ENCODE measurements at regions not wholly inside any gene's neighbourhood (a gene's known extent, or its start where the extent isn't known, plus 50 kb on each side); places are given as distances from the start of the nearest gene placed in this dataset.
"Not testable (repeated sequence)": the region's sequence is repeated elsewhere in the genome, so short reads cannot be mapped to it uniquely, and the experiment has no call there.

DNA sequence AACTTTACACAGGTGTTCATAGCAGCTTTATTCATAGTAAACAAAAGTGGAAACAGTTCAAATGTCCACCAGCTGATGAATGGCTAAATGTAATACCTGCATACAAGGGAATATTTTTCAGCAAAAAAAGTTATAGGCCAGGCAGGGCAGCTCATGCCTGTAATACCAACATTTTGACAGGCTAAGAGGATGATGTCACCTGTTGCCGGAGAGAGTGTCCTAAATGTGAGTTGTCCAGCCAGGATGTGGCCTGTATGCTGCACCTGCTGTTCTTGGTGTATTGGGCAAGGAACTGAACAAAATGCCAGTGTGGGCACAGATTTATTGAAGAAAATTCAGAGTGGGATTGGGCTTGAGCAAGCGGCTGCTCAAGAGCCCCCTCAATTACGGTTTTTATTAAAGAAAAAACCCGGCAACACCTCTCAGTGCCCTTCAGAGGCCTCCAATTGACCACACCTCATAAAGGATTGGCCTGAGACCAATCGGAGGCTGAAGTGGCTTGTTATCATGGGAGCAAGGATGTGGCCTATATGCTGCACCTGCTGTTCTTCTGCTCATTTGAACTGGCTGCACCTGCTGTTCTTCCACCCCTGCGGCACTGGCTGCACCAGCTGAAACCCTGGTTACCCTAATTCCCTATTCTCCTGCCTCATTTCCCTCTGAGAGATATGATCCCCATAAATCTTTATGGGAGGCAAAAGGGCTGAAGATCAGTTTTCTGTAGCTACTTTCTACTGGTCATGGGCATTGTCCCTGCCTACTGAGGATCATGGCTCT is 129.8 kb downstream of the GPCPD1 start:
- Histone ChIP-seq H4K20me1 (ENCODE audit: control insufficient read depth, insufficient read depth, low read depth, low read length) (no peaks in the 10 kb centered on the region), H3K27ac (ENCODE audit: low read depth, low read length) (no peak overlapping the region), H3K4me3 (ENCODE audit: low read length) (no peak overlapping the region), H3K4me2 (ENCODE audit: low read length) (no peak overlapping the region), H3F3A (ENCODE audit: control insufficient read depth, insufficient read depth) (no peaks in the 10 kb centered on the region), H3K9me2 (replicated peaks; ENCODE audit: control insufficient read depth, low read length) (no peaks in the 10 kb centered on the region), H3K36me3 (ENCODE audit: control insufficient read depth, low read length) (no peaks in the 10 kb centered on the region), H3K9me3 (ENCODE audit: control insufficient read depth, insufficient read depth, low read length) (no peaks in the 10 kb centered on the region), H3K27me3 (ENCODE audit: control insufficient read depth, low read length) (peaks cover 29% of the 10 kb centered on the region), H3K4me1 (ENCODE audit: control insufficient read depth, low read length) (no peaks in the 10 kb centered on the region), H3K79me2 (ENCODE audit: control insufficient read depth, low read length) (no peaks in the 10 kb centered on the region)
- TF ChIP-seq, protein P1, sequence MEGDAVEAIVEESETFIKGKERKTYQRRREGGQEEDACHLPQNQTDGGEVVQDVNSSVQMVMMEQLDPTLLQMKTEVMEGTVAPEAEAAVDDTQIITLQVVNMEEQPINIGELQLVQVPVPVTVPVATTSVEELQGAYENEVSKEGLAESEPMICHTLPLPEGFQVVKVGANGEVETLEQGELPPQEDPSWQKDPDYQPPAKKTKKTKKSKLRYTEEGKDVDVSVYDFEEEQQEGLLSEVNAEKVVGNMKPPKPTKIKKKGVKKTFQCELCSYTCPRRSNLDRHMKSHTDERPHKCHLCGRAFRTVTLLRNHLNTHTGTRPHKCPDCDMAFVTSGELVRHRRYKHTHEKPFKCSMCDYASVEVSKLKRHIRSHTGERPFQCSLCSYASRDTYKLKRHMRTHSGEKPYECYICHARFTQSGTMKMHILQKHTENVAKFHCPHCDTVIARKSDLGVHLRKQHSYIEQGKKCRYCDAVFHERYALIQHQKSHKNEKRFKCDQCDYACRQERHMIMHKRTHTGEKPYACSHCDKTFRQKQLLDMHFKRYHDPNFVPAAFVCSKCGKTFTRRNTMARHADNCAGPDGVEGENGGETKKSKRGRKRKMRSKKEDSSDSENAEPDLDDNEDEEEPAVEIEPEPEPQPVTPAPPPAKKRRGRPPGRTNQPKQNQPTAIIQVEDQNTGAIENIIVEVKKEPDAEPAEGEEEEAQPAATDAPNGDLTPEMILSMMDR (IDR thresholded peaks at IDR 0.05; ENCODE audit: low read depth, low read length, poor library complexity, severe bottlenecking) = no peak
- 0 out of 2 replicates have a peak, but pooled peaks have one; percentile 33 for TF ChIP-seq EZH2phosphoT487 (IDR thresholded peaks at IDR 0.05; ENCODE audit: borderline replicate concordance, low read length)

DNA sequence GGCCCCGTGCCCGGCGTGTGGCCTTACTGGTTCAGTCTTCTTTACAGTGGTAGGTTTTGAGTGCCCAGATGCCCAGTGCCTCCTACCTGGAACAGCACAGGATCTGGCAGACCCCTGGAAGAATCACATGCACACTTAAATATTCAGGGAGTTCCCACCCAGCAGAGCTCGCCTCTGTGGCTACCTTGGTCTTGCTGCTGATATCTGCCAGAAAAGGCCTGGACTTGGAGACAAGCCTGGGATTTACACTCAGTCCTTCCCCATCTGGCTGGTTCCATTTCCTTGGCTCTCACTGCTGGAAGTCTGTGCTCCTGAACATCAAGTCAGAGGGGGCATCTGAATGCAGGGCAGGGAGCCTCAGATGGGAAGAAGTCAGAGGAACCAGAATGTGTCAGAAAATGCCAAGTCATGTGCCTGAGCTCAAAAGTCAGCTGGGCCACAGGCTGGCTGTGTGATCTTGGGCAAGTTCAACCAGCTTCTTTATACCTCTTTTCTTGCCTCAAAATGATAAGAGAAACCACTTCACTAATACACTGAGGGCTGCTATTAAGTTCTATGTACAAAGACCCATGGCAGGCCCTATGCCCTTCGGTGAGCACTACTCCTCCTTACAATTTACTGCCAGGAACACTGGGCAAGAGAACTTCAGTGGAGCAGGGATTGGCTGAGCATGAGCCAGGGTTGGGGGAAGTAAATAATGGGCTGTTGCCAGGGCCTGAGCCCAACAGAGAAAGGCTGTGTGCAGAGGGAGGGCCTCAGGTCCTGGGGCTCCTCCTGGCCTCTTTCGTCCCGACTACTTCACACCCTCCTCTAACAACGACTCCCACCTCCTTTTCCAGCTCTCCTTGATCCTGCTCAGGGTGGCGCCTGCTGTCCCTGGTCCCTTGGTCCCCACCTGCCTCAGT is 135.9 kb downstream of the GPCPD1 start:
- Histone ChIP-seq H3K27me3 (ENCODE audit: control insufficient read depth, low read length) (no peaks in the 10 kb centered on the region), H3K79me2 (ENCODE audit: control insufficient read depth, low read length) (no peaks in the 10 kb centered on the region), H3K36me3 (ENCODE audit: control insufficient read depth, low read length) (no peaks in the 10 kb centered on the region), H3K4me3 (ENCODE audit: low read length) (no peak overlapping the region), H3F3A (ENCODE audit: control insufficient read depth, insufficient read depth) (no peaks in the 10 kb centered on the region), H3K27ac (ENCODE audit: low read depth, low read length) (no peak overlapping the region), H3K9me3 (ENCODE audit: control insufficient read depth, insufficient read depth, low read length) (no peaks in the 10 kb centered on the region), H3K4me2 (ENCODE audit: low read length) (no peak overlapping the region), H4K20me1 (ENCODE audit: control insufficient read depth, insufficient read depth, low read depth, low read length) (no peaks in the 10 kb centered on the region), H3K4me1 (ENCODE audit: control insufficient read depth, low read length) (no peaks in the 10 kb centered on the region), H3K9me2 (replicated peaks; ENCODE audit: control insufficient read depth, low read length) (no peaks in the 10 kb centered on the region)
- no peak for TF ChIP-seq EZH2phosphoT487 (IDR thresholded peaks at IDR 0.05; ENCODE audit: borderline replicate concordance, low read length)
- TF ChIP-seq, protein P1 (IDR thresholded peaks at IDR 0.05; ENCODE audit: low read depth, low read length, poor library complexity, severe bottlenecking) = no peak

DNA sequence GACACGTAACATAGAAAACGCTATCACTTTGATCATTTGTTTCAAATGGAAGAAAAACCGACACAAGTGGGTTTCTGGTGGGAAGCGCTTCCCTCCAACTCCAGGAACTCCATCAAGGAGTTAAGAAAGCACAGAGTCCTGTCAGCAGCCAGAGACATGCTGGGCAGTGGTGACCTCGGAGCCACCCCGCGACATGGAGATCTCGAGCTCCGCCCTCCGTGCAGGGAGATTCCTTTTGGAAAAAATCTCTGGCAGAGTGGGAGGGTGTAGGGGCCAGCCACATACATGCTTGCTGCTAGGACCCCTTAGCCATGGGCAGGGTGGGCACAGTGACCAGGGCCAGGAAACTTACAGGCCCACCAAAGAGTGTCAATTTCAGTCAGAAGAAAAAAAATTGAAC is 138.9 kb downstream of the GPCPD1 start:
- H3K27me3 ChIP-seq (ENCODE audit: control insufficient read depth, low read length); H3K9me2 ChIP-seq (replicated peaks; ENCODE audit: control insufficient read depth, low read length); H3F3A ChIP-seq (ENCODE audit: control insufficient read depth, insufficient read depth); H3K27ac ChIP-seq (ENCODE audit: low read depth, low read length); H3K36me3 ChIP-seq (ENCODE audit: control insufficient read depth, low read length); H4K20me1 ChIP-seq (ENCODE audit: control insufficient read depth, insufficient read depth, low read depth, low read length); H3K9me3 ChIP-seq (ENCODE audit: control insufficient read depth, insufficient read depth, low read length); H3K4me1 ChIP-seq (ENCODE audit: control insufficient read depth, low read length); H3K4me3 ChIP-seq (ENCODE audit: low read length); H3K4me2 ChIP-seq (ENCODE audit: low read length); H3K79me2 ChIP-seq (ENCODE audit: control insufficient read depth, low read length): not testable (repeated sequence)

DNA sequence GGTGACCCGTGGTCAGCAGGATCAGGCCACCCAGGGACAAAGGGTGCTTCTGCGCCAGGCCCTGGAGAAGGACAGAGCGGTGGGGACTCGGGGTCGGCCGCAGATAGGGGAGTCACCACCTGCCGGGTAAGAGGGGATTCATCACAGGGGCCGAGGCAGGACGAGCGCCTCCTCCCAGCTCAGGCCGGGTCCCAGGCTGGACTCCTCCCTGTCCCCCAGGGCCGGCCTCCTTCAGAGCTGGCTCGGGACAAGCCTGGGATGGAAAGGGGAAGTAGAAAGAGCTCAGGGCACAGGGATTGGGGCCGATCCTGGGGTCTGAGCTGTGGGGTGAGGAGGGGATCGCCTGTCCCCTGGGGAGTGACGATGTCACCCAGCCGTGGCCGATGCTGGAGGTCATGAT is 139.4 kb downstream of the GPCPD1 start:
- Histone ChIP-seq H3K4me3 (ENCODE audit: low read length) (no peak overlapping the region), H3K27ac (ENCODE audit: low read depth, low read length) (no peak overlapping the region), H3K9me2 (replicated peaks; ENCODE audit: control insufficient read depth, low read length) (no peaks in the 10 kb centered on the region), H4K20me1 (ENCODE audit: control insufficient read depth, insufficient read depth, low read depth, low read length) (no peaks in the 10 kb centered on the region), H3K36me3 (ENCODE audit: control insufficient read depth, low read length) (no peaks in the 10 kb centered on the region), H3K4me1 (ENCODE audit: control insufficient read depth, low read length) (no peaks in the 10 kb centered on the region), H3K4me2 (ENCODE audit: low read length) (no peak overlapping the region), H3K79me2 (ENCODE audit: control insufficient read depth, low read length) (no peaks in the 10 kb centered on the region), H3F3A (ENCODE audit: control insufficient read depth, insufficient read depth) (no peaks in the 10 kb centered on the region), H3K9me3 (ENCODE audit: control insufficient read depth, insufficient read depth, low read length) (no peaks in the 10 kb centered on the region), H3K27me3 (ENCODE audit: control insufficient read depth, low read length) (no peaks in the 10 kb centered on the region)
- TF ChIP-seq, protein P1 (IDR thresholded peaks at IDR 0.05; ENCODE audit: low read depth, low read length, poor library complexity, severe bottlenecking) = no peak
- TF ChIP-seq EZH2phosphoT487 (IDR thresholded peaks at IDR 0.05; ENCODE audit: borderline replicate concordance, low read length) = no peak
